Mesodermal cell (in vitro differentiated cells): ENCODE measurements at regions not wholly inside any gene's neighbourhood (a gene's known extent, or its start where the extent isn't known, plus 50 kb on each side); places are given as distances from the start of the nearest gene placed in this dataset.

Experiments
- H3K27ac ChIP-seq: 2 replicates; pipeline ENCODE4 v1.7.0; 2013; ENCODE audit warnings: mild to moderate bottlenecking, low read depth, low read length, moderate library complexity; ENCODE audit not compliant: severe bottlenecking
- H3K36me3 ChIP-seq: 2 replicates; pipeline ENCODE4 v1.7.1; 2013; ENCODE audit warnings: mild to moderate bottlenecking, low read length, moderate library complexity; ENCODE audit not compliant: control insufficient read depth, insufficient read depth
- H3K4me1 ChIP-seq: one replicate; pipeline ENCODE4 v1.7.1; 2013; ENCODE audit warnings: mild to moderate bottlenecking, low read length; ENCODE audit not compliant: insufficient read depth, control insufficient read depth, poor library complexity, severe bottlenecking
- H3K4me3 ChIP-seq: 2 replicates; pipeline ENCODE4 v1.7.0; 2013; ENCODE audit warnings: low read length, control low read depth, mild to moderate bottlenecking; ENCODE audit not compliant: insufficient read depth, poor library complexity, severe bottlenecking; ENCODE audit errors: extremely low read depth
- H3K9me3 ChIP-seq: 2 replicates; pipeline ENCODE4 v1.7.1; 2013; ENCODE audit warnings: mild to moderate bottlenecking, low read length, moderate library complexity; ENCODE audit not compliant: control insufficient read depth
- WGBS, 2 experiments: methylation state at CpG; one replicate each; pipeline ENCODE4 v1.1.5; 2013; ENCODE audit warnings: missing lambda C conversion rate in 2 of 2; ENCODE audit not compliant: insufficient coverage in 2 of 2; 5-methylcytosine and 5-hydroxymethylcytosine counted together

- peaks cover 8% of the 10 kb centered on the region for H3K9me3 ChIP-seq
- H3K36me3 ChIP-seq: no peaks in the 10 kb centered on the region
- 91 to 100% methylated on average over 2 of the region's 3 CpGs for WGBS, 2 experiments
- no peaks in the 10 kb centered on the region for H3K4me1 ChIP-seq
- H3K4me3 ChIP-seq: no peak overlapping the region
- H3K27ac ChIP-seq: no peak overlapping the region
Measured at GRCh38 chr3:18643281-18643680, 218.1 kb upstream of the SATB1 start.

- no peak overlapping the region for H3K27ac ChIP-seq
- H3K4me1 ChIP-seq: no peaks in the 10 kb centered on the region
Measured at GRCh38 chr3:18641916-18642315, 216.8 kb upstream of the SATB1 start.

GRCh38 chr3:18635215-18635614 is 210.1 kb upstream of the SATB1 start:
- H3K9me3 ChIP-seq: no peaks in the 10 kb centered on the region
- no peak overlapping the region for H3K27ac ChIP-seq
- H3K4me3 ChIP-seq: no peak overlapping the region
- WGBS, 2 experiments: 100% methylated on average over 1 of the region's 3 CpGs; no CpG with 5 or more reads in 1 of the 2 experiments
- no peaks in the 10 kb centered on the region for H3K4me1 ChIP-seq
- no peaks in the 10 kb centered on the region for H3K36me3 ChIP-seq

More at GRCh38 chr3:18641916-18642315, 216.8 kb upstream of the SATB1 start:
- Histone ChIP-seq H3K9me3 (peaks cover 8% of the 10 kb centered on the region), H3K36me3 (no peaks in the 10 kb centered on the region), H3K4me3 (no peak overlapping the region)
- WGBS, 2 experiments: 100% methylated on average over 1 of the region's 3 CpGs; no CpG with 5 or more reads in 1 of the 2 experiments

GRCh38 chr3:18634461-18634860 is 209.3 kb upstream of the SATB1 start:
- Histone ChIP-seq H3K9me3 (no peaks in the 10 kb centered on the region), H3K27ac (no peak overlapping the region), H3K36me3 (no peaks in the 10 kb centered on the region), H3K4me3 (no peak overlapping the region), H3K4me1 (no peaks in the 10 kb centered on the region)
- WGBS, 2 experiments: 92 to 96% methylated on average over 2 to 5 of the region's 6 CpGs

- H3K27ac ChIP-seq: no peak overlapping the region
- no peak overlapping the region for H3K4me3 ChIP-seq
- no peaks in the 10 kb centered on the region for H3K36me3 ChIP-seq
- H3K9me3 ChIP-seq: no peaks in the 10 kb centered on the region
- 81 to 83% methylated on average over 6 to 7 of the region's 7 CpGs for WGBS, 2 experiments
- H3K4me1 ChIP-seq: no peaks in the 10 kb centered on the region
Measured at GRCh38 chr3:18633002-18633401, 207.9 kb upstream of the SATB1 start.

GRCh38 chr3:18630295-18630694 is 205.2 kb upstream of the SATB1 start:
- Histone ChIP-seq H3K36me3 (no peaks in the 10 kb centered on the region), H3K4me3 (no peak overlapping the region), H3K4me1 (no peaks in the 10 kb centered on the region), H3K27ac (no peak overlapping the region), H3K9me3 (no peaks in the 10 kb centered on the region)
- 93 to 95% methylated on average over 2 to 3 of the region's 4 CpGs for WGBS, 2 experiments

GRCh38 chr3:18625085-18625484 is 199.9 kb upstream of the SATB1 start:
- Histone ChIP-seq H3K27ac (no peak overlapping the region), H3K36me3 (no peaks in the 10 kb centered on the region), H3K4me3 (no peak overlapping the region), H3K9me3 (no peaks in the 10 kb centered on the region), H3K4me1 (no peaks in the 10 kb centered on the region)
- 67% methylated on average over 1 of the region's 2 CpGs; no CpG with 5 or more reads in 1 of the 2 experiments for WGBS, 2 experiments

- Histone ChIP-seq H3K27ac (no peak overlapping the region), H3K4me1 (no peaks in the 10 kb centered on the region), H3K4me3 (no peak overlapping the region), H3K36me3 (no peaks in the 10 kb centered on the region), H3K9me3 (no peaks in the 10 kb centered on the region)
- 96 to 100% methylated on average over 3 to 4 of the region's 6 CpGs for WGBS, 2 experiments
Measured at GRCh38 chr3:18623220-18623619, 198.1 kb upstream of the SATB1 start.

GRCh38 chr3:18618723-18619122 is 193.6 kb upstream of the SATB1 start:
- H3K36me3 ChIP-seq: no peaks in the 10 kb centered on the region
- no peaks in the 10 kb centered on the region for H3K9me3 ChIP-seq
- H3K4me1 ChIP-seq: no peaks in the 10 kb centered on the region
- no peak overlapping the region for H3K4me3 ChIP-seq
- H3K27ac ChIP-seq: no peak overlapping the region

- H3K27ac ChIP-seq: no peak overlapping the region
- H3K9me3 ChIP-seq: peaks cover 5% of the 10 kb centered on the region
- no peaks in the 10 kb centered on the region for H3K4me1 ChIP-seq
- no peaks in the 10 kb centered on the region for H3K36me3 ChIP-seq
- WGBS, 2 experiments: no CpG with 5 or more reads among the region's 1 CpG
- no peak overlapping the region for H3K4me3 ChIP-seq
Measured at GRCh38 chr3:18611991-18612390, 186.9 kb upstream of the SATB1 start.

- H3K9me3 ChIP-seq: peaks cover 5% of the 10 kb centered on the region
- 83 to 100% methylated on average over 1 to 3 of the region's 4 CpGs for WGBS, 2 experiments
Measured at GRCh38 chr3:18609187-18609586, 184.0 kb upstream of the SATB1 start.

More at GRCh38 chr3:18609187-18609586, 184.0 kb upstream of the SATB1 start:
- H3K36me3 ChIP-seq: no peaks in the 10 kb centered on the region
- H3K4me3 ChIP-seq: no peak overlapping the region
- no peaks in the 10 kb centered on the region for H3K4me1 ChIP-seq
- no peak overlapping the region for H3K27ac ChIP-seq
